ENCODE measurements at regions not wholly inside any gene's neighbourhood (a gene's known extent, or its start where the extent isn't known, plus 50 kb on each side); places are given as distances from the start of the nearest gene placed in this dataset.

- no peak for TF ChIP-seq CTCF (IDR thresholded peaks at IDR 0.05)
- TF ChIP-seq POLR2AphosphoS5 (IDR thresholded peaks at IDR 0.05; ENCODE audit: insufficient read depth in 1 of 2, low read depth in 1 of 2) = no peak
Measured at GRCh38 chr12:3938042-3938544, 64.9 kb upstream of the PARP11 start.
